A673 (cell line): ENCODE measurements at regions not wholly inside any gene's neighbourhood (a gene's known extent, or its start where the extent isn't known, plus 50 kb on each side); places are given as distances from the start of the nearest gene placed in this dataset.

Source experiments
- BruUV-seq: library from RNA; stranded (reverse); fragments of 400-500 nt; replicated peaks from 2 replicates; lab custom pipeline; 2021; lab: Mats Ljungman, UMichigan
- CTCF ChIA-PET: fragments of 300-600 bp; sonication (Branson Sonifier 250); formaldehyde crosslinking; loops from one replicate; lab custom pipeline; 2022; ENCODE audit warnings: antibody characterized with exemption; lab: Charles Lee
- POLR2A ChIA-PET: fragments of 300-600 bp; sonication (Branson Sonifier 250); formaldehyde crosslinking; loops from one replicate; lab custom pipeline; 2022; ENCODE audit warnings: antibody characterized with exemption; ENCODE audit not compliant: low non-redundant PET; lab: Charles Lee
- DNase-seq: peaks from one replicate; pipeline ENCODE4 v3.0.0-alpha.2; 2015; ENCODE audit warnings: low spot score
- H3K27ac ChIP-seq: fragments of 200-600 bp; sonication (generic); 2 replicates; pipeline ENCODE4 v1.5.1; 2016; ENCODE audit warnings: mixed run types, low read depth, mild to moderate bottlenecking, mixed read lengths, antibody characterized with exemption, low read length; ENCODE audit not compliant: poor library complexity, severe bottlenecking
- H3K27me3 ChIP-seq: fragments of 200-600 bp; sonication (generic); replicated peaks from 2 replicates; pipeline ENCODE4 v1.6.1; 2017; ENCODE audit warnings: mixed run types, low read depth, mild to moderate bottlenecking, mixed read lengths, antibody characterized with exemption, low read length; ENCODE audit not compliant: insufficient read depth, poor library complexity
- H3K36me3 ChIP-seq: fragments of 200-600 bp; sonication (generic); 2 replicates; pipeline ENCODE4 v1.6.1; 2016; ENCODE audit warnings: mixed run types, mild to moderate bottlenecking, mixed read lengths, antibody characterized with exemption, low read length; ENCODE audit not compliant: insufficient read depth, poor library complexity, severe bottlenecking
- H3K4me1 ChIP-seq: fragments of 200-600 bp; sonication (generic); 2 replicates; pipeline ENCODE4 v1.6.1; 2017; ENCODE audit warnings: mixed run types, mild to moderate bottlenecking, mixed read lengths, antibody characterized with exemption, low read length; ENCODE audit not compliant: insufficient read depth, poor library complexity, severe bottlenecking
- H3K4me3 ChIP-seq: fragments of 200-600 bp; sonication (generic); 2 replicates; pipeline ENCODE4 v1.5.1; 2016; ENCODE audit warnings: low read depth, mixed run types, mild to moderate bottlenecking, mixed read lengths, low read length; ENCODE audit not compliant: poor library complexity, severe bottlenecking
- H3K9me3 ChIP-seq: fragments of 200-600 bp; sonication (generic); 2 replicates; pipeline ENCODE4 v1.6.1; 2016; ENCODE audit warnings: mixed run types, low read depth, mild to moderate bottlenecking, mixed read lengths, antibody characterized with exemption, low read length; ENCODE audit not compliant: poor library complexity, severe bottlenecking
- EZH2 ChIP-seq: fragments of 200-600 bp; sonication (generic); IDR thresholded peaks from 2 replicates; pipeline ENCODE4 v1.6.1; 2017; ENCODE audit warnings: borderline replicate concordance, low read depth, mild to moderate bottlenecking, mixed read lengths, antibody characterized with exemption, low read length; ENCODE audit not compliant: poor library complexity, severe bottlenecking
- intact Hi-C: fragments of 100-400 bp; cut with micrococcal nuclease; formaldehyde crosslinking; loops from one replicate; pipeline ENCODE4 v1.10.0; 2022; ENCODE audit not compliant: unreplicated experiment
- TF ChIP-seq, protein P1 (sequence below): fragments of 300-800, 200-600 bp; sonication (generic); conservative IDR thresholded peaks from 2 replicates; pipeline ENCODE4 v1.5.1; 2017; ENCODE audit warnings: low read depth, mild to moderate bottlenecking, antibody characterized with exemption, low read length, moderate library complexity, mixed read lengths

DNA sequence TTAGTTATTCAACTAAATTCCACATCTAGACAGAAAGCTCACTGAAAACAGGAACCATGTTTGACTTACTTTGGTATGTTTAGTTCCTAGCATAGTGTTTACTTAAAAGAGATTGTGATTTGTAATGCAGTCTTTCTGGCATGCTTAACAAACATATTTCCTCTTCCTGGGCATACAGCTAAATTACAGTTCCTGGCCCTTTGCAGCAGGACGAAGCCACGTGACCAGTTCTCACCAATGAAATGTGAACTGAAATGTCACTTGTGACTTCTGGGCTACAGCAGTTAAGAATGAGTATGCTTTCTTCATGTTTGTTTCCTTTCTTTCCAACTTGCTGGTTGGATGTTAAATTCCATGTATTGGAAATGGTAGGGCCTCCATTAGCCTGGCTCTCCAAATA, 330.5 kb downstream of the FIGN start:
- DNase-seq, result no peak
- H3K9me3 ChIP-seq, result no peaks in the 10 kb centered on the region
- POLR2A ChIA-PET, result no interaction called here
- H3K4me1 ChIP-seq, result no peaks in the 10 kb centered on the region
- intact Hi-C loops, result no loop called here
- H3K36me3 ChIP-seq, result no peaks in the 10 kb centered on the region
- TF ChIP-seq, protein P1, sequence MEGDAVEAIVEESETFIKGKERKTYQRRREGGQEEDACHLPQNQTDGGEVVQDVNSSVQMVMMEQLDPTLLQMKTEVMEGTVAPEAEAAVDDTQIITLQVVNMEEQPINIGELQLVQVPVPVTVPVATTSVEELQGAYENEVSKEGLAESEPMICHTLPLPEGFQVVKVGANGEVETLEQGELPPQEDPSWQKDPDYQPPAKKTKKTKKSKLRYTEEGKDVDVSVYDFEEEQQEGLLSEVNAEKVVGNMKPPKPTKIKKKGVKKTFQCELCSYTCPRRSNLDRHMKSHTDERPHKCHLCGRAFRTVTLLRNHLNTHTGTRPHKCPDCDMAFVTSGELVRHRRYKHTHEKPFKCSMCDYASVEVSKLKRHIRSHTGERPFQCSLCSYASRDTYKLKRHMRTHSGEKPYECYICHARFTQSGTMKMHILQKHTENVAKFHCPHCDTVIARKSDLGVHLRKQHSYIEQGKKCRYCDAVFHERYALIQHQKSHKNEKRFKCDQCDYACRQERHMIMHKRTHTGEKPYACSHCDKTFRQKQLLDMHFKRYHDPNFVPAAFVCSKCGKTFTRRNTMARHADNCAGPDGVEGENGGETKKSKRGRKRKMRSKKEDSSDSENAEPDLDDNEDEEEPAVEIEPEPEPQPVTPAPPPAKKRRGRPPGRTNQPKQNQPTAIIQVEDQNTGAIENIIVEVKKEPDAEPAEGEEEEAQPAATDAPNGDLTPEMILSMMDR, result no peak
- no peak for TF ChIP-seq EZH2
- H3K27me3 ChIP-seq, result no peaks in the 10 kb centered on the region
- no peak overlapping the region for H3K4me3 ChIP-seq
- H3K27ac ChIP-seq, result no peak overlapping the region
- CTCF ChIA-PET, result no interaction called here
- BruUV-seq, result no TSS peak

GRCh38 chr2:163401481-163401880, 334.3 kb downstream of the FIGN start:
- no TSS peak for BruUV-seq

GRCh38 chr2:163397451-163397850, 338.4 kb downstream of the FIGN start:
- POLR2A ChIA-PET, result no interaction called here
- intact Hi-C loops, result no loop called here
- Histone ChIP-seq H3K4me1 (no peaks in the 10 kb centered on the region), H3K27ac (no peak overlapping the region), H3K4me3 (no peak overlapping the region), H3K36me3 (no peaks in the 10 kb centered on the region), H3K9me3 (no peaks in the 10 kb centered on the region), H3K27me3 (peaks cover 6% of the 10 kb centered on the region)
- no peak for TF ChIP-seq EZH2
- TF ChIP-seq, protein P1, result no peak
- BruUV-seq, result no TSS peak
- DNase-seq, result no peak
- CTCF ChIA-PET, result no interaction called here

More at GRCh38 chr2:163401481-163401880, 334.3 kb downstream of the FIGN start:
- ChIA-PET CTCF (no interaction called here), POLR2A (no interaction called here)
- Histone ChIP-seq H3K9me3 (no peaks in the 10 kb centered on the region), H3K27me3 (no peaks in the 10 kb centered on the region), H3K36me3 (no peaks in the 10 kb centered on the region), H3K4me3 (no peak overlapping the region), H3K4me1 (no peaks in the 10 kb centered on the region), H3K27ac (no peak overlapping the region)
- intact Hi-C loops, result no loop called here
- TF ChIP-seq, protein P1, result no peak
- TF ChIP-seq EZH2, result no peak
- peak; percentile 1 for DNase-seq
